Liver (tissue), 8 donors: ENCODE measurements at regions not wholly inside any gene's neighbourhood (a gene's known extent, or its start where the extent isn't known, plus 50 kb on each side); places are given as distances from the start of the nearest gene placed in this dataset.

ENCODE experiments used
- DNase-seq: peaks from one replicate; pipeline ENCODE4 v3.0.0-alpha.2; 2017; ENCODE audit warnings: low spot score
- H3K27ac ChIP-seq, 2 donors: one replicate each; pipeline ENCODE4 v1.7.0; 2013; ENCODE audit warnings: inconsistent platforms in 2 of 2, low read length in 2 of 2, control low read depth in 1 of 2, low read depth in 1 of 2, mild to moderate bottlenecking in 1 of 2
- H3K27me3 ChIP-seq, 4 donors: one replicate each; pipeline versions ENCODE4 v1.6.1 to v1.7.0; 2013; ENCODE audit warnings: low read length in 3 of 4, inconsistent platforms in 1 of 4, mild to moderate bottlenecking in 1 of 4, moderate library complexity in 1 of 4; ENCODE audit not compliant: control insufficient read depth in 4 of 4, insufficient read depth in 4 of 4
- H3K36me3 ChIP-seq, 4 donors: one replicate each; pipeline versions ENCODE4 v1.6.1 to v1.7.0; 2013; ENCODE audit warnings: low read length in 3 of 4, mild to moderate bottlenecking in 3 of 4, low read depth in 1 of 4, moderate library complexity in 1 of 4; ENCODE audit not compliant: control insufficient read depth in 4 of 4, insufficient read depth in 3 of 4
- H3K4me1 ChIP-seq, 4 donors: one replicate each; pipeline versions ENCODE4 v1.6.1 to v1.7.0; 2013; ENCODE audit warnings: low read length in 3 of 4, mild to moderate bottlenecking in 3 of 4, moderate library complexity in 1 of 4; ENCODE audit not compliant: control insufficient read depth in 4 of 4, insufficient read depth in 4 of 4
- H3K4me3 ChIP-seq, 3 donors: one replicate each; pipeline versions ENCODE4 v1.6.1 to v1.7.0; 2013; ENCODE audit warnings: low read length in 3 of 3, control low read depth in 1 of 3, low read depth in 1 of 3, mild to moderate bottlenecking in 1 of 3
- H3K9ac ChIP-seq, 2 donors: one replicate each; pipeline ENCODE4 v1.7.0; 2013; ENCODE audit warnings: low read length in 2 of 2, mild to moderate bottlenecking in 2 of 2, moderate library complexity in 2 of 2, control low read depth in 1 of 2, low read depth in 1 of 2
- H3K9me3 ChIP-seq, 4 donors: one replicate each; pipeline versions ENCODE4 v1.6.1 to v1.7.0; 2013; ENCODE audit warnings: low read length in 3 of 4; ENCODE audit not compliant: control insufficient read depth in 4 of 4
- EGR1 ChIP-seq, 2 donors: IDR thresholded peaks; 2 replicates each; pipeline ENCODE4 v1.6.1; 2016 to 2018; ENCODE audit warnings: antibody characterized with exemption in 2 of 2, low read depth in 2 of 2
- FOXA1 ChIP-seq: IDR thresholded peaks from 2 replicates; pipeline ENCODE4 v1.6.1; 2016; ENCODE audit warnings: antibody characterized with exemption
- FOXA2 ChIP-seq: IDR thresholded peaks from 2 replicates; pipeline ENCODE4 v1.6.1; 2016; ENCODE audit warnings: antibody characterized with exemption
- GABPA ChIP-seq, 2 donors: IDR thresholded peaks in 1 of 2; conservative IDR thresholded peaks in 1 of 2; 2 replicates each; pipeline ENCODE4 v1.6.1; 2016; ENCODE audit warnings: antibody characterized with exemption in 2 of 2, mild to moderate bottlenecking in 1 of 2, moderate library complexity in 1 of 2
- HNF4A ChIP-seq, 2 donors: conservative IDR thresholded peaks; 2 replicates each; pipeline ENCODE4 v1.6.1; 2016; ENCODE audit warnings: antibody characterized with exemption in 2 of 2, mild to moderate bottlenecking in 2 of 2
- HNF4G ChIP-seq: IDR thresholded peaks from 2 replicates; pipeline ENCODE4 v1.6.1; 2016; ENCODE audit warnings: antibody characterized with exemption
- JUND ChIP-seq, 2 donors: IDR thresholded peaks; 2 replicates each; pipeline ENCODE4 v1.6.1; 2016; ENCODE audit warnings: antibody characterized with exemption in 2 of 2
- NR2F2 ChIP-seq: IDR thresholded peaks from 2 replicates; pipeline ENCODE4 v1.6.1; 2016; ENCODE audit warnings: antibody characterized with exemption
- RAD21 ChIP-seq, 2 donors: IDR thresholded peaks; 2 replicates each; pipeline ENCODE4 v1.6.1; 2016; ENCODE audit warnings: antibody characterized with exemption in 2 of 2, mild to moderate bottlenecking in 2 of 2
- SP1 ChIP-seq: IDR thresholded peaks from 2 replicates; pipeline ENCODE4 v1.6.1; 2018; ENCODE audit warnings: antibody characterized with exemption, mild to moderate bottlenecking
- YY1 ChIP-seq: IDR thresholded peaks from 2 replicates; pipeline ENCODE4 v1.6.1; 2016; ENCODE audit warnings: antibody characterized with exemption, mild to moderate bottlenecking
- WGBS: extraction: QIAGEN DNeasy Blood & Tissue Kit; methylation state at CpG from one replicate; pipeline ENCODE4 v1.1.7; 2013; 5-methylcytosine and 5-hydroxymethylcytosine counted together
- TF ChIP-seq, protein P1 (sequence below): fragments of 150-350 bp; IDR thresholded peaks from 2 replicates; pipeline ENCODE4 v1.5.1; 2017; ENCODE audit warnings: improper control_type of control experiment, low read depth, low read length; ENCODE audit not compliant: missing input control
- TF ChIP-seq, protein P2 (sequence below): IDR thresholded peaks from 2 replicates; pipeline ENCODE4 v1.6.1; 2016; ENCODE audit warnings: antibody characterized with exemption
- TF ChIP-seq, protein P3 (sequence below): IDR thresholded peaks from 2 replicates; pipeline ENCODE4 v1.6.1; 2016; ENCODE audit warnings: antibody characterized with exemption
- TF ChIP-seq, protein P4 (sequence below): IDR thresholded peaks from 2 replicates; pipeline ENCODE4 v1.6.1; 2016; ENCODE audit warnings: antibody characterized with exemption
- TF ChIP-seq, protein P5 (sequence below): IDR thresholded peaks from 2 replicates; pipeline ENCODE4 v1.6.1; 2016; ENCODE audit warnings: antibody characterized with exemption, mild to moderate bottlenecking
- donor health status: healthy.
- donor health status: healthy.
- donor health status: healthy.
- donor health status: healthy.
- donor health status: healthy.

DNA sequence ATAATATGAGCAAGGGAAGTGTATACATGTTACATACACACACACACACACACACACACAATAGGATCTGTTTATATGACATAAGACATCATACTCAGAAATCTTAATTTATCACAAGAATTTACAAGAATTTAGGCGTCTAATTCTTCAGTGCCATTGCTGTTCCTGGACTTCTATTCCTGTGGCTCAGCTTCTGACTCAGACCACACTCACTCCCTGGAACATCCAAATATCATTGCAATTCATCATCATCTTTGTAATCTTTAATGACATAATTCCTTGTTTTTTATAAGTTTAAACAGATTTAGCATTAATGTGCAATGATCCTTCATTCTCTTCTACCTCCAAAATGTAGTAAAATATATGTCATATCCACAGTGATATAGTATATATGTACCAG, 544.2 kb downstream of the FOXG1 start (continued):
- no peak for TF ChIP-seq RAD21 (IDR thresholded peaks at IDR 0.05)
- no peak for TF ChIP-seq FOXA1
- no peak for TF ChIP-seq JUND (IDR thresholded peaks at IDR 0.05)
- no peak for TF ChIP-seq NR2F2

DNA sequence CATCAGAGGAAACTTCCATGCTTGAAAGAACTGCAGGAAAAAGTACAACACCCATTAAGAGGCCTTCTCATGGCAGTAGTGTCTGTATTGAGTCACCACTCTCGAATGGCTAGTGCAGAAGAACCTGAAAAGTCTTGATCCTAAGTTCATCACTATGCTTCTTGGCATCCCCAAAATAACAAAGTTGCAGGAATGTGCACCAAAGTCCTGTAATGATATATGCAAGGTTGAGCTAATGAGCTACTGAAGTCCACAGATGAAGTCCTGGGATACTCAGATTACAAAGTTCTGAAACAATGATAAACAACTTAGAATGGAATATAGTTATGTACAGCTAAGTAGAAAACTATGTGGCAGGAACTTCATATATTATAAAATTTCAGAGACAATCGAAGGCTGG, 545.4 kb downstream of the FOXG1 start:
- DNase-seq = no peak
- Histone ChIP-seq H3K4me3 (no peak overlapping the region), H3K36me3 (no peaks in the 10 kb centered on the region), H3K27ac (no peak overlapping the region), H3K9me3 (no peaks in the 10 kb centered on the region), H3K27me3 (no peaks in the 10 kb centered on the region), H3K4me1 (no peaks in the 10 kb centered on the region), H3K9ac (no peak overlapping the region)
- WGBS = 31% methylated on average over 2 of the region's 2 CpGs
- TF ChIP-seq YY1 = no peak
- TF ChIP-seq, protein P1, sequence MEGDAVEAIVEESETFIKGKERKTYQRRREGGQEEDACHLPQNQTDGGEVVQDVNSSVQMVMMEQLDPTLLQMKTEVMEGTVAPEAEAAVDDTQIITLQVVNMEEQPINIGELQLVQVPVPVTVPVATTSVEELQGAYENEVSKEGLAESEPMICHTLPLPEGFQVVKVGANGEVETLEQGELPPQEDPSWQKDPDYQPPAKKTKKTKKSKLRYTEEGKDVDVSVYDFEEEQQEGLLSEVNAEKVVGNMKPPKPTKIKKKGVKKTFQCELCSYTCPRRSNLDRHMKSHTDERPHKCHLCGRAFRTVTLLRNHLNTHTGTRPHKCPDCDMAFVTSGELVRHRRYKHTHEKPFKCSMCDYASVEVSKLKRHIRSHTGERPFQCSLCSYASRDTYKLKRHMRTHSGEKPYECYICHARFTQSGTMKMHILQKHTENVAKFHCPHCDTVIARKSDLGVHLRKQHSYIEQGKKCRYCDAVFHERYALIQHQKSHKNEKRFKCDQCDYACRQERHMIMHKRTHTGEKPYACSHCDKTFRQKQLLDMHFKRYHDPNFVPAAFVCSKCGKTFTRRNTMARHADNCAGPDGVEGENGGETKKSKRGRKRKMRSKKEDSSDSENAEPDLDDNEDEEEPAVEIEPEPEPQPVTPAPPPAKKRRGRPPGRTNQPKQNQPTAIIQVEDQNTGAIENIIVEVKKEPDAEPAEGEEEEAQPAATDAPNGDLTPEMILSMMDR = no peak
- no peak for TF ChIP-seq JUND (IDR thresholded peaks at IDR 0.05)
- no peak for TF ChIP-seq FOXA2
- no peak for TF ChIP-seq HNF4G
- no peak for TF ChIP-seq GABPA (IDR thresholded peaks at IDR 0.05 in 1 of 2, conservative IDR thresholded peaks at IDR 0.05 in 1 of 2)
- TF ChIP-seq, protein P2, sequence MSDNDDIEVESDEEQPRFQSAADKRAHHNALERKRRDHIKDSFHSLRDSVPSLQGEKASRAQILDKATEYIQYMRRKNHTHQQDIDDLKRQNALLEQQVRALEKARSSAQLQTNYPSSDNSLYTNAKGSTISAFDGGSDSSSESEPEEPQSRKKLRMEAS = no peak
- no peak for TF ChIP-seq SP1
- no peak for TF ChIP-seq FOXA1
- TF ChIP-seq EGR1 (IDR thresholded peaks at IDR 0.05; ENCODE audit: low read depth in 2 of 2) = no peak
- TF ChIP-seq, protein P3, sequence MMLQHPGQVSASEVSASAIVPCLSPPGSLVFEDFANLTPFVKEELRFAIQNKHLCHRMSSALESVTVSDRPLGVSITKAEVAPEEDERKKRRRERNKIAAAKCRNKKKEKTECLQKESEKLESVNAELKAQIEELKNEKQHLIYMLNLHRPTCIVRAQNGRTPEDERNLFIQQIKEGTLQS = no peak
- TF ChIP-seq RAD21 (IDR thresholded peaks at IDR 0.05) = no peak
- TF ChIP-seq HNF4A (conservative IDR thresholded peaks at IDR 0.05) = no peak
- TF ChIP-seq, protein P4, sequence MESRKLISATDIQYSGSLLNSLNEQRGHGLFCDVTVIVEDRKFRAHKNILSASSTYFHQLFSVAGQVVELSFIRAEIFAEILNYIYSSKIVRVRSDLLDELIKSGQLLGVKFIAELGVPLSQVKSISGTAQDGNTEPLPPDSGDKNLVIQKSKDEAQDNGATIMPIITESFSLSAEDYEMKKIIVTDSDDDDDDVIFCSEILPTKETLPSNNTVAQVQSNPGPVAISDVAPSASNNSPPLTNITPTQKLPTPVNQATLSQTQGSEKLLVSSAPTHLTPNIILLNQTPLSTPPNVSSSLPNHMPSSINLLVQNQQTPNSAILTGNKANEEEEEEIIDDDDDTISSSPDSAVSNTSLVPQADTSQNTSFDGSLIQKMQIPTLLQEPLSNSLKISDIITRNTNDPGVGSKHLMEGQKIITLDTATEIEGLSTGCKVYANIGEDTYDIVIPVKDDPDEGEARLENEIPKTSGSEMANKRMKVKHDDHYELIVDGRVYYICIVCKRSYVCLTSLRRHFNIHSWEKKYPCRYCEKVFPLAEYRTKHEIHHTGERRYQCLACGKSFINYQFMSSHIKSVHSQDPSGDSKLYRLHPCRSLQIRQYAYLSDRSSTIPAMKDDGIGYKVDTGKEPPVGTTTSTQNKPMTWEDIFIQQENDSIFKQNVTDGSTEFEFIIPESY = no peak
- TF ChIP-seq NR2F2 = no peak
- TF ChIP-seq, protein P5, sequence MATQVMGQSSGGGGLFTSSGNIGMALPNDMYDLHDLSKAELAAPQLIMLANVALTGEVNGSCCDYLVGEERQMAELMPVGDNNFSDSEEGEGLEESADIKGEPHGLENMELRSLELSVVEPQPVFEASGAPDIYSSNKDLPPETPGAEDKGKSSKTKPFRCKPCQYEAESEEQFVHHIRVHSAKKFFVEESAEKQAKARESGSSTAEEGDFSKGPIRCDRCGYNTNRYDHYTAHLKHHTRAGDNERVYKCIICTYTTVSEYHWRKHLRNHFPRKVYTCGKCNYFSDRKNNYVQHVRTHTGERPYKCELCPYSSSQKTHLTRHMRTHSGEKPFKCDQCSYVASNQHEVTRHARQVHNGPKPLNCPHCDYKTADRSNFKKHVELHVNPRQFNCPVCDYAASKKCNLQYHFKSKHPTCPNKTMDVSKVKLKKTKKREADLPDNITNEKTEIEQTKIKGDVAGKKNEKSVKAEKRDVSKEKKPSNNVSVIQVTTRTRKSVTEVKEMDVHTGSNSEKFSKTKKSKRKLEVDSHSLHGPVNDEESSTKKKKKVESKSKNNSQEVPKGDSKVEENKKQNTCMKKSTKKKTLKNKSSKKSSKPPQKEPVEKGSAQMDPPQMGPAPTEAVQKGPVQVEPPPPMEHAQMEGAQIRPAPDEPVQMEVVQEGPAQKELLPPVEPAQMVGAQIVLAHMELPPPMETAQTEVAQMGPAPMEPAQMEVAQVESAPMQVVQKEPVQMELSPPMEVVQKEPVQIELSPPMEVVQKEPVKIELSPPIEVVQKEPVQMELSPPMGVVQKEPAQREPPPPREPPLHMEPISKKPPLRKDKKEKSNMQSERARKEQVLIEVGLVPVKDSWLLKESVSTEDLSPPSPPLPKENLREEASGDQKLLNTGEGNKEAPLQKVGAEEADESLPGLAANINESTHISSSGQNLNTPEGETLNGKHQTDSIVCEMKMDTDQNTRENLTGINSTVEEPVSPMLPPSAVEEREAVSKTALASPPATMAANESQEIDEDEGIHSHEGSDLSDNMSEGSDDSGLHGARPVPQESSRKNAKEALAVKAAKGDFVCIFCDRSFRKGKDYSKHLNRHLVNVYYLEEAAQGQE = no peak
